ENCODE measurements at regions not wholly inside any gene's neighbourhood (a gene's known extent, or its start where the extent isn't known, plus 50 kb on each side); places are given as distances from the start of the nearest gene placed in this dataset.

GRCh38 chr14:57918791-57919190 lies 52.9 kb upstream of the SLC35F4 start:
- no peaks in the 10 kb centered on the region for H3K4me1 ChIP-seq
- no peak for TF ChIP-seq CTCF (IDR thresholded peaks at IDR 0.05)
- no peaks in the 10 kb centered on the region for H3K36me3 ChIP-seq
- no peaks in the 10 kb centered on the region for H3K9me3 ChIP-seq
- intact Hi-C loops (cut with DNase I) = no loop called here
- ATAC-seq (no peak), DNase-seq (no peak)
- no peak overlapping the region for H3K27ac ChIP-seq
- no peaks in the 10 kb centered on the region for H3K27me3 ChIP-seq
- WGBS (ENCODE audit: insufficient coverage, low coverage, low lambda C conversion rate, missing lambda C conversion rate) = 53% methylated on average over 3 of the region's 3 CpGs
- no peak overlapping the region for H3K4me3 ChIP-seq

Measured in right lobe of liver (tissue), 6 donors.